Cerebellar cortex (tissue), 1 donor: ENCODE measurements at regions not wholly inside any gene's neighbourhood (a gene's known extent, or its start where the extent isn't known, plus 50 kb on each side); places are given as distances from the start of the nearest gene placed in this dataset.
"Not testable (repeated sequence)": the region's sequence is repeated elsewhere in the genome, so short reads cannot be mapped to it uniquely, and the experiment has no call there.

ENCODE experiments used
- DNase-seq: peaks from one replicate; pipeline ENCODE4 v3.0.0-alpha.2; 2015; ENCODE audit warnings: low spot score

- DNase-seq: no peak
Measured at GRCh38 chr11:11004069-11004468, 146.2 kb upstream of the ZBED5 start.

DNA sequence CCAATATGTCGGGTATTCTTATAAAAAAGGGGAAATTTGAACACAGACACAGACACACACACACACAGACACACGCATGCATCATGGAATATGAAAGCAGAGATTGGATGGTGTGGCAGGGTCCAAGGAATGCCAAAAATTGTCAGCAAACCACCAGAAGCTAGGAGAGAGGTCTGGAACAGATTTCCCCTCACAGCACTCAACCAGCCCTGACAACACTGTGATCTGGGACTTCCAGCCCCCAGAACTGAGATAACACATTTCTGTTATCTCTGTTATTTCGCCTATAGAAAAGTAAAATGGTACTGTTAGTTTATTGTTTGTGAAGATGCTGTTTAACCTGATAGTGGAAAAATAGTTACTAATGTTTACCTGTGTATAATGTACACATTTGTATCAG lies 145.4 kb upstream of the ZBED5 start:
- no peak for DNase-seq

DNA sequence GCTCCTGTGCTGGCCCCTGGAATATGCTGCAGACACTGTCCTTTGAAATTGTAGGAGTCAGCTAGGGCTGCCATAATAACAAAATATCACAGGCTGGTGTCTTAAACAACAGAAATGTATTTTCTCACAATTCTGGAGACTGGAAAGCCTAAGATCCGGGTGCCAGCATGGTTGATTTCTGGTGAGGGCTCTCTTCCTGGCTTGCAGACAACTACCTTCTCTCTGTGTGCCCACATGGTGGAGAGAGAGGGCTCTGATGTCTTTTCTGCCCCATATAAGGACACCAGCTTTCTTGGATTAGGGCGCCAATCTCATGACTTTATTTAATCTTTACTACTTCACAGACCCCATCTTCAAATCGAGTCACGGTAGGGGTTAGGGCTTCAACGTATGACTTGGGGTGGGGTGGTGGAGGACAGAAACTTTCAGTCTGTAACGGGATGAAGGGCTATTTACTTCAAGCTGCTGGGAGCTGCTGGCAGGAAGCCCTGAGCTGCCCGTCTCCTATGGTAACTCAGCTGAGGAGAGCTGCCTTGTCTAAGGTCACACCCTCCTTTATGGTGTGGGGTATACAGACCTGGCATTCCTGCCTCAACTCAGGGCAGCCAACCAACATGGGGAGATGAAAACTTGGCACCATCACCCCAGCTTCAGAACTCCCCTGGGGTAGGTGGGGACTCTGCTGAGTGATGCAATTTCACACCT lies 142.9 kb upstream of the ZBED5 start:
- DNase-seq: no peak

DNA sequence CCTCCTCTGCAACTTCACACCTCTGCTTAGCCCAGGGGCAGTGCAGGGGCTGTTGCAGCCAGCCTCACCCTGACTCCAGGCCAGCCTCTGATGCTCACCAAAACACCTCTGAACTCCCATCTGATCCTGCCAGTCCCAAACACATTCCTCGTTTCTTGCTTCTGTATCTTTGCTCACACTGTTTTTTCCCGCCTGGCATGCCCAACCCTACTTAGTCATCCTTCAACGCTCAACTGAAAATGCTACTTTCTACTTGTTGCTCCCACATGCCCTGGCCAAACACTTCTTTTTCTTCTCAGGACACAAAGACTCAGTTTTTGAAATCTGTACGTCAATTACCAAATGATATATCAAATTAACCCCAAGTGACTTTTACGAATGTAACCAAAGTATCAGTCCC lies 140.8 kb upstream of the ZBED5 start:
- DNase-seq: no peak

- no peak for DNase-seq
Measured at GRCh38 chr11:10996678-10997077, 138.8 kb upstream of the ZBED5 start.

DNA sequence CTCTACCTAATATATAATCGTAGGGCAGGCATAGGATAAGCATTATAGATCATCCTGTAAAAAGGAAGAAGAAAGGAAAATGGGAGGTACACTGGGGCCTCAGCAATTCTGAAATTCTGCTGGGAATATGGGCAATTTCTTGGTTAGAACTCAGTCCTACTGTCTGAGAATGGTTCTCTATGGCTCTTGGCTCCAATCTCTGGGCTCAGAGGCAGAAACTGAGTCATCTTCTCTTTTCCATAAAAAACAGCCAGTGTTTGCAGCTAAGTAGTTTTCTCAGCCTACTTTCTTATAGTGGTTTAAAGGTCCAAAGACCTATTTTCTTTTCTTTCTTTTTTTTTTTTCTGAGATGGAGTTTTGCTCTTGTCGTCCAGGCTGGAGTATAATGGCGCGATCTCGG lies 135.8 kb upstream of the ZBED5 start:
- no peak for DNase-seq

GRCh38 chr11:10993186-10993585 lies 135.3 kb upstream of the ZBED5 start:
- DNase-seq: no peak

GRCh38 chr11:10991393-10991792 lies 133.5 kb upstream of the ZBED5 start:
- DNase-seq: no peak

DNA sequence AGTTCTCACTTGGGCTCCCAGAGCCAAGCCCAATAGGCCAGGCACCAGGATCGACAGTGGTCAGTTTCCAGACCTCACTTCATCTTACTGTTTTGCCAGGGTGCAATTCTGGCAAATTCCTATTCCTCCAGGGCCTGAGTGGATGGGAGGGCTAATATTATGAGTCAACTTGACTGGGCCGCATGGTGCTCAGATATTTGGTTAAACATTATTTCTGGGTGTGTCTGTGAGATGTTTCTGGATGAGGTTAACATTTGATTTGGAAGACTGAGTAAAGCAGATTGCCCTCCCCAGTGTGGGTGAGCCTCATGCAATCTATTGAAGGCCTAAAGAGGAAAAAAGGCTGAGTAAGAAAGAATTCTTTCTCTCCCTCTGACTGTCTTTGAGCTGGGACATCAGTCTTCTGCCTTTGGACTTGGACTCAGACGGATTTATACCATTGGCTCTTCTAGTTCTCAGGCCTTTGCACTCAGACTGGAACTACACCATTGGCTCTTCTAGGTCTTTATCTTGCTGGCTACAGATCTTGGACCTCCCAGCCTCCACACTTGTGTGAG lies 132.9 kb upstream of the ZBED5 start:
- no peak for DNase-seq

GRCh38 chr11:10990160-10990559 lies 132.3 kb upstream of the ZBED5 start:
- DNase-seq: peak; percentile 60

DNA sequence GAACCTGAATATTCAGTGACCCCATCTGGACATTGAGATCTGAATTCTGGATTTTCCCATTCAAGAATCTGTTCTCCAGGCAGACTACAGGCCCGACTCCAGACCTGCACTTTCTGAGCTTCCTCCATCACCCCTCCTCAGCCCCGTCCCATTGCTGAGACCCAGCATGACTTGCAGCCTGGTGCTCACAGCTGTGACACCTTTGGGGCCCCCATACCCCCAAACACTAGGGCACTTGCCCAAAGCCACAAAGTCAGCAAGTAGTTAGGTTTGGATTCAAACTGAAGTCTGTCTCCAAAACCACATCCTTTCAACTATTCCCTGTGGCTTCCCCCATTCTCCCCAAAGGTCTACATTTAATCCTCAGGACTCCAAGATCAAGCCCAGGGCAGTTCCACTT lies 128.2 kb upstream of the ZBED5 start:
- DNase-seq: no peak

- no peak for DNase-seq
Measured at GRCh38 chr11:10984742-10985141, 126.9 kb upstream of the ZBED5 start.

DNA sequence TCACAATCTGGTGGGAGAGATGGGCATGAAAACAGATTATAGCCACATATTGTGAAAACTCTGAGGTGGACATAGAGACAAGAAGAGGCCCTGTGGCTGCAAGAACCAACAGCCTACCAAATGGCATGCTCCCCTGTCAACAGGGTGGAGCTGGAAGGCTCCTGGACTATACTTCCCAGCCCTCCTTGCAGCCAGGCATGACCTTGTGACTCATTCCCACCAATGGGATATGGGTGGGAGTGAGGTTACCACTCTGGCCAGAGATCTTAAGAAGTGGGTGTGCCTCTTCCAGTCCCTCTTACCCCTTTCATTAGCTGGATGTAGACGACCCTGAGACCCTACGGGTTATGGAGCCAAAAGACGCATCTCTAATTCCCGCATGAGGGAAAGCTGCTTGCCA lies 126.4 kb upstream of the ZBED5 start:
- no peak for DNase-seq

DNA sequence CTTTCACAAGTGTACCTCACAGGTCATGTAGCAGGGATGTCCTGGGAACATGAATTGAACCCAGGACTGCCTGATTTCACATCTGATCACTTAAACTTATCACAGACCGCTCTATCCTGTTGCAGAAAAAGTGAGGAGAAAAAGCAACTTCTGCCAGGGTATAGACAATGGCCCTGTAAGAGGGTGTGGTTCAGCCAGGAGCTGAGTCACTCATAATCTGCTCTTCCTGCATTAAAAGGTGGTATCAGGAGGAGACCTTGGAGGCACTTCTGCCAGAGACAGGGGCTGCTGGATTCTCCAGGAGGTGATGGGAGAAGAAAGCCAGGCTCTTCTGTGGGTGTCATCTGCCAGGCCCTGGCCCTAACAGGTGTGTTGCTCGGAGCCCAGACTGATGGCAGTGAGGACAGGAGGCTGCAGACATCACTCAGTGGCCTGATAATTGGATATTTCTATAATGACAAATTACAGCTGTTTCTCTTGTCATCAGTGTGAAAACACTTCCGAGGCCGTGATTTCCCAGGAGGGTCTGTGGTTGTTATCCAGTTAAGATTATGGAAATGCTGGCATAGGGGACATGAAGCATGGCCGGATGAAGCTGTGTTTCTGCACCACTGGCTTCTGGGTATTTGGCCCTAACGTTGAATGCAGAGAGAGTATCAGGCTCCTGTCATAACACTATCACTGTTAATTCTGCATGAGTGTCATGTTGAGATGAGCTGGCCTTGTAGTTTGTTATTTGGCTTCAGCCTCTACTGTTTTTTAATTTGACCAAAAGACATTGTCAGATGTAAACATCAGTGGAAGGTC lies 125.1 kb upstream of the ZBED5 start:
- no peak for DNase-seq

GRCh38 chr11:10979529-10979928 lies 121.7 kb upstream of the ZBED5 start:
- no peak for DNase-seq

GRCh38 chr11:10978198-10978597 lies 120.3 kb upstream of the ZBED5 start:
- DNase-seq: no peak

DNA sequence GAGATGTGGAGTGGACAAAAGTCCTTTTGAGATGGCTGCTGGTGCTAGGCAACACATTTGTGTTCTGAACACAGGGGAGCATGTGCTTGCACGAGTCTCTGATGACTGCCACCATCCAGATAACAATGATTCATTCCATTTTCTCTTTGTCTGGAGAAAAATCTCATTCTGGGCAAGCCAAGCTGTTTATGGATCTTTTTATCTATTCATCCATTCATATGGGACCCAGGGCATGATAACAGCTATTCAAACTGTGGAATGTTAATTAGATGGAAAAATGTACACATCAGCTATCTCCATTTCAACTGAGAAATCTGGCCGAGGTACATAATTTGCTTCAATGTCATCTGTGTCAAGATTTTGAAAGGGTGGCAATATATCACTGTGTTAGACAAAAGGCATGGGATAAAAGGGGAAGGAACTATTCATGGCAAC lies 117.5 kb upstream of the ZBED5 start:
- no peak for DNase-seq

DNA sequence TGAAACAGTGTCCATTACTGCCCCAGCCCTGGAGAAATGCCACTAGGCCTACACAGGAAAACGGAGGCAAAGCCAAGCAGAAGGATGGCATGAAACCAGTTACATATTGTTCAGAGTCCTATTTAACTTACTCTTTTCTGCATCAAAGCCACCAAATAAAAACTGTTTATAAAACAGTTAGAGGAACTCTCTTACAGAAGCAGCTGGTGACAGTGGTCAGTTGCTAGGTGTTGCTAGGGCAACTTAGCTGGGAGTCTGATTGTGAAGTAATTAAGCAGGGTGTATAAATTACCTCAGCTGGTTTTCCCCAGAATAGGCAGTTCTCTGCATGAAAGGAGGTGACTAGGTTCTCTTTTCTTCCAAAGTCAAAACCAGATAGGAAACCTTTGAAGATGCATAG lies 115.6 kb upstream of the ZBED5 start:
- DNase-seq: peak; percentile 25

GRCh38 chr11:10970926-10971325 lies 113.1 kb upstream of the ZBED5 start:
- DNase-seq: no peak

- DNase-seq: no peak
Measured at GRCh38 chr11:10969387-10969786, 111.5 kb upstream of the ZBED5 start.

DNA sequence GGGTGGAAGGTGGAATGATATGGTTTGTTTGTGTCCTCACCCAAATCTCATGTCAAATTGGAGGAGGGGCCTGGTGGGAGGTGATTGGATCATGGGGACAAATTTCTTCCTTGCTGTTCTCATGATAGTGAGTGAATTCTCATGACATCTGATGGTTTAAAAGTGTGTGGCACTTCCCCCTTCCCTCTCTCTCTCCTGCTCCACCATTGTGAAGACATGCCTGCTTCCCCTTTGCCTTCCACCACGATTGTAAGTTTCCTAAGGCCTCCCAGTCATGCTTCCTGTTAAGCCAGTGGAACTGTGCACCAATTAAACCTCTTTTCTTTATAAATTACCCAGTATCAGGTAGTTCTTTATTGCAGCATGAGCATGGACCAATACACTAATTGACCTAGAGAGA lies 99.0 kb upstream of the ZBED5 start:
- not testable (repeated sequence) for DNase-seq

- no peak for DNase-seq
Measured at GRCh38 chr11:10955616-10956015, 97.8 kb upstream of the ZBED5 start.

DNA sequence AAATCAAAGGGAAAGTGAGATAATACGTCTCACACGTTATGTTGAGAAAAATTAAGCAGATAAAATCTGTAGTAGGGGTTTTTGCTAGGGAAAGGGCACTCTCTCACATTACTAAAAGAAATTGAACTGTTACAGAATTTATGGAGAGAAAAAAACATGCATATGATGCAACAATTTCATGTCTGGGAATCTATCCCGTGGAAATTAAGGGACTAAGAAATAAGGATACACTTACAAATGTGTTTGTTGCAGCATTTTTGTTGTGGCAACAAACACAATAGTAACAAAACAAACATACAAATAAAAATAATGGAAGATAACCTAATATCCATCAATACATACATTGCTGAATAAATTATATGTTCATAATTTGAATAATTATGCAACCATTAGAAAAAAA lies 96.3 kb upstream of the ZBED5 start:
- DNase-seq: no peak
